Keratinocyte (primary cell): ENCODE measurements at regions not wholly inside any gene's neighbourhood (a gene's known extent, or its start where the extent isn't known, plus 50 kb on each side); places are given as distances from the start of the nearest gene placed in this dataset.

ENCODE experiments used
- DNase-seq: peaks from one replicate; pipeline ENCODE4 v3.0.0-alpha.2; 2011; ENCODE audit warnings: low read depth, missing footprints, low spot score
- FAIRE-seq: peaks from 2 replicates; lab custom pipeline; 2011; peaks lifted over from hg19 to GRCh38; lab: Jason Lieb, UNC
- H2AFZ ChIP-seq: 2 replicates; pipeline ENCODE4 v1.6.0; 2012; ENCODE audit warnings: low read length, control low read depth, inconsistent platforms; ENCODE audit not compliant: control insufficient read depth
- H3K27ac ChIP-seq: 2 replicates; pipeline ENCODE4 v1.5.1; 2011; ENCODE audit warnings: low read length; ENCODE audit not compliant: control insufficient read depth, insufficient read depth
- H3K27me3 ChIP-seq: 3 replicates; pipeline ENCODE4 v1.6.0; 2011; ENCODE audit warnings: low read length; ENCODE audit not compliant: control insufficient read depth, insufficient read depth; ENCODE audit errors: extremely low read depth
- H3K36me3 ChIP-seq, 2 experiments: 2 replicates in 1 of 2; 3 replicates in 1 of 2; pipeline ENCODE4 v1.5.1; 2011; ENCODE audit warnings: low read length in 2 of 2, mild to moderate bottlenecking in 1 of 2; ENCODE audit not compliant: control insufficient read depth in 2 of 2, insufficient read depth in 2 of 2; ENCODE audit errors: extremely low read depth in 1 of 2
- H3K4me1 ChIP-seq: 3 replicates; pipeline ENCODE4 v1.5.1; 2011; ENCODE audit warnings: low read length; ENCODE audit not compliant: control insufficient read depth, insufficient read depth; ENCODE audit errors: extremely low read depth
- H3K4me2 ChIP-seq: 3 replicates; pipeline ENCODE4 v1.6.0; 2011; ENCODE audit warnings: low read depth, low read length; ENCODE audit not compliant: control insufficient read depth, insufficient read depth; ENCODE audit errors: extremely low read depth
- H3K4me3 ChIP-seq, 3 experiments: fragments of 200-600 bp in 1 of 3; sonication (generic) in 1 of 3; 2 replicates in 2 of 3; 3 replicates in 1 of 3; pipeline ENCODE4 v1.5.1; 2011 to 2016; ENCODE audit warnings: low read length in 3 of 3, mild to moderate bottlenecking in 3 of 3, control low read depth in 2 of 3, inconsistent platforms in 1 of 3, low read depth in 1 of 3, mixed read lengths in 1 of 3, mixed run types in 1 of 3, moderate library complexity in 1 of 3; ENCODE audit not compliant: control insufficient read depth in 2 of 3, insufficient read depth in 2 of 3; ENCODE audit errors: extremely low read depth in 1 of 3
- H3K79me2 ChIP-seq: 2 replicates; pipeline ENCODE4 v1.6.0; 2012; ENCODE audit warnings: low read length; ENCODE audit not compliant: control insufficient read depth, insufficient read depth
- H3K9ac ChIP-seq: 3 replicates; pipeline ENCODE4 v1.6.0; 2011; ENCODE audit warnings: low read length; ENCODE audit not compliant: control insufficient read depth, insufficient read depth; ENCODE audit errors: extremely low read depth
- H3K9me1 ChIP-seq: 3 replicates; pipeline ENCODE4 v1.6.0; 2011; ENCODE audit warnings: low read length; ENCODE audit not compliant: control insufficient read depth, insufficient read depth; ENCODE audit errors: extremely low read depth
- H3K9me3 ChIP-seq: 2 replicates; pipeline ENCODE4 v1.5.1; 2012; ENCODE audit warnings: low read depth, low read length; ENCODE audit not compliant: control insufficient read depth
- H4K20me1 ChIP-seq: 3 replicates; pipeline ENCODE4 v1.6.0; 2011; ENCODE audit warnings: low read length; ENCODE audit not compliant: control insufficient read depth, insufficient read depth; ENCODE audit errors: extremely low read depth
- EZH2 ChIP-seq: IDR thresholded peaks from one replicate; pipeline ENCODE4 v1.6.1; 2012; ENCODE audit warnings: inconsistent platforms, mild to moderate bottlenecking, low read length, moderate library complexity
- dilution Hi-C: fragments of 300-500 bp; cut with MboI; formaldehyde crosslinking; loops from one replicate; pipeline ENCODE4 v1.7.0; 2020; ENCODE audit warnings: low sequenced_read_pairs; ENCODE audit not compliant: extremely low pct_ligation_motif_present
- TF ChIP-seq, protein P1 (sequence below), 3 experiments: IDR thresholded peaks in 1 of 3; conservative IDR thresholded peaks in 1 of 3; optimal IDR thresholded peaks in 1 of 3; 2 replicates in 2 of 3; 3 replicates in 1 of 3; pipeline versions ENCODE3 to v1.5.1; 2011; ENCODE audit warnings: low read length in 3 of 3, mild to moderate bottlenecking in 3 of 3, moderate library complexity in 2 of 3, control low read depth in 1 of 3, inconsistent platforms in 1 of 3; ENCODE audit not compliant: insufficient read depth in 2 of 3; ENCODE audit errors: extremely low read depth in 1 of 3

DNA sequence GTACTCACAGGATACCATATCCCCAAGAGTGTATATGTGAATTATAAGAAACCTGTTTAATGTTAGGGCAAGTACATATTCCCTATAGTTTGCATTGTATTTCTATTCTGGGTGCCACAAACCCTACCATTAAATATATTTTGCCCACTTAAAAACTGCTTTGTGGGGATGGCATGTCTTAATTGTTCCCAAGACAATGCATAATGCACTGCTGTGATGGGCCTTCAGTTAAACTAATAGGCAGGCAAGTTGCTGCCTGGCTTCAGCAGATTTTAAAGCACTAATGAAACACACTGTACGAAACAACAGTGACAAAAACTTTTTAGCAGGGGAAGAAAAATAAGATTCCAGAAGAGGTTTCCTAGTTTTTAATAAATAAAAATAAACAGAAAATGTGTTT, 104.8 kb upstream of the VRK2 start:
- TF ChIP-seq, protein P1, sequence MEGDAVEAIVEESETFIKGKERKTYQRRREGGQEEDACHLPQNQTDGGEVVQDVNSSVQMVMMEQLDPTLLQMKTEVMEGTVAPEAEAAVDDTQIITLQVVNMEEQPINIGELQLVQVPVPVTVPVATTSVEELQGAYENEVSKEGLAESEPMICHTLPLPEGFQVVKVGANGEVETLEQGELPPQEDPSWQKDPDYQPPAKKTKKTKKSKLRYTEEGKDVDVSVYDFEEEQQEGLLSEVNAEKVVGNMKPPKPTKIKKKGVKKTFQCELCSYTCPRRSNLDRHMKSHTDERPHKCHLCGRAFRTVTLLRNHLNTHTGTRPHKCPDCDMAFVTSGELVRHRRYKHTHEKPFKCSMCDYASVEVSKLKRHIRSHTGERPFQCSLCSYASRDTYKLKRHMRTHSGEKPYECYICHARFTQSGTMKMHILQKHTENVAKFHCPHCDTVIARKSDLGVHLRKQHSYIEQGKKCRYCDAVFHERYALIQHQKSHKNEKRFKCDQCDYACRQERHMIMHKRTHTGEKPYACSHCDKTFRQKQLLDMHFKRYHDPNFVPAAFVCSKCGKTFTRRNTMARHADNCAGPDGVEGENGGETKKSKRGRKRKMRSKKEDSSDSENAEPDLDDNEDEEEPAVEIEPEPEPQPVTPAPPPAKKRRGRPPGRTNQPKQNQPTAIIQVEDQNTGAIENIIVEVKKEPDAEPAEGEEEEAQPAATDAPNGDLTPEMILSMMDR (optimal IDR thresholded peaks at IDR 0.05 in 1 of 3, IDR thresholded peaks at IDR 0.05 in 1 of 3, conservative IDR thresholded peaks at IDR 0.05 in 1 of 3; ENCODE audit: extremely low read depth in 1 of 3, insufficient read depth in 2 of 3, low read length in 3 of 3), result no peak
- no peak for TF ChIP-seq EZH2
- Histone ChIP-seq H3K79me2 (no peaks in the 10 kb centered on the region), H3K36me3 (no peaks in the 10 kb centered on the region), H3K9ac (no peak overlapping the region), H4K20me1 (no peaks in the 10 kb centered on the region), H3K4me3 (no peak overlapping the region), H2AFZ (no peak overlapping the region), H3K9me3 (no peaks in the 10 kb centered on the region), H3K4me1 (no peaks in the 10 kb centered on the region), H3K4me2 (no peak overlapping the region), H3K27ac (no peak overlapping the region), H3K9me1 (no peaks in the 10 kb centered on the region), H3K27me3 (no peaks in the 10 kb centered on the region)
- DNase-seq (no peak), FAIRE-seq (no peak)
- dilution Hi-C loops, result no loop called here

DNA sequence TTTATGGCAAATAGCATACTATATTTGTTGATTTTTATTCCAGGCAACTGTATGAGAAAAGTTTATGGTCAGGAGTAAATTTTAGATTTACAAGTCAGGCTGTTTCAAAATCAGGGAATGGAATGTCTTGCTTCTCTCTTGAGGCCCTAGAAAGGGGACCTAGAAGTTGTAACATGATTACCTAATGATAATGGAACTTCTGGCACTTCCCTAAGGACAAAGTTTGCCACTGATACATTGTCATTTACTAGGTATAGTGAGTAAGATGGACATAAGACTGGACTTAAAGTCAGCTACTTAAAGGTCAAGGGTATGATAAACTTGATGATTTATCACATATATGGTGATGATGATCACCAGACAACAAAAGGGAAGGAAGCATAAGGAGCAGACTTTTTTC, 103.3 kb upstream of the VRK2 start:
- DNase-seq (no peak), FAIRE-seq (no peak)
- Histone ChIP-seq H3K4me2 (no peak overlapping the region), H4K20me1 (no peaks in the 10 kb centered on the region), H3K9me3 (no peaks in the 10 kb centered on the region), H3K79me2 (no peaks in the 10 kb centered on the region), H3K27ac (no peak overlapping the region), H3K9ac (no peak overlapping the region), H2AFZ (no peak overlapping the region), H3K36me3 (no peaks in the 10 kb centered on the region), H3K27me3 (no peaks in the 10 kb centered on the region), H3K4me3 (no peak overlapping the region), H3K4me1 (no peaks in the 10 kb centered on the region), H3K9me1 (no peaks in the 10 kb centered on the region)
- dilution Hi-C loops, result no loop called here
- TF ChIP-seq, protein P1 (optimal IDR thresholded peaks at IDR 0.05 in 1 of 3, IDR thresholded peaks at IDR 0.05 in 1 of 3, conservative IDR thresholded peaks at IDR 0.05 in 1 of 3; ENCODE audit: extremely low read depth in 1 of 3, insufficient read depth in 2 of 3, low read length in 3 of 3), result no peak
- no peak for TF ChIP-seq EZH2
